ENCODE measurements at regions not wholly inside any gene's neighbourhood (a gene's known extent, or its start where the extent isn't known, plus 50 kb on each side); places are given as distances from the start of the nearest gene placed in this dataset.

- no peak for DNase-seq (ENCODE audit: low read depth, low spot score)
These were observed 235.8 kb upstream of the NLRP1 start for GRCh38 chr17:5819921-5820685.

DNA sequence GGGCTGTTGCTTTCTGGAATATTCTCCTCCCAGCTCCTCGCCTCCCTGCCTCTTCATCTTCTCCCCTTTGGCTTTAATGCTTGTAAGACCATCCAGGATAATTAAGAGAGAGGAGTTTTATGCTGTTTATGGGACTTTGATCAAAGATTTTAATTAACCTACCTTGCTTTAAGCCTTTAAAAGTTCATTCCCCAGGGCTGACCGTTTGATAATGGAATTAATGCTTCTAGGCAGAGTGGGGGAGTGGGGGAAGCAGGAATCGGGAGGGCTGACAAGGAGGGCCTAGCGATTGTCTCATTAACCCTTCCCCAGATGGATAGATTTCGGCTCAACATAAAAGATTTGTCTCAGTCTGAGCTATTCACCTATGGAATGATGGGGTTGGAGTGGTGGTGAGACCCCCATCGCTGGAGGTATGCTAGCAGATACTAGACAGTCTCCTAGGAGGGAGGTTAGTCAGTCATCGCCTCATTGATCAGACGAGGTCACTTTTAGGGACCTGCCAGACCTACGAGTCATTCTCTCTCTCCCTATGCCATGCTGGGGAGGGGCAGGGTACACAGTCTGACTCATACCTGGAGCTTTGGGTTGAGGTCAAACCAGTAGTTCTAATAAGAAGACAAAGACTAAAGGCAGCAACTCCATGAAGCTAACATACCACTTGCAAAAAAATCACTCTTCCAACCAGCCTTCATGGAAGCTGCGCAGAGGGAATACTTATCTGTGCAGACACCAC, 236.6 kb upstream of the NLRP1 start:
- DNase-seq (ENCODE audit: low read depth, low spot score): no peak

DNA sequence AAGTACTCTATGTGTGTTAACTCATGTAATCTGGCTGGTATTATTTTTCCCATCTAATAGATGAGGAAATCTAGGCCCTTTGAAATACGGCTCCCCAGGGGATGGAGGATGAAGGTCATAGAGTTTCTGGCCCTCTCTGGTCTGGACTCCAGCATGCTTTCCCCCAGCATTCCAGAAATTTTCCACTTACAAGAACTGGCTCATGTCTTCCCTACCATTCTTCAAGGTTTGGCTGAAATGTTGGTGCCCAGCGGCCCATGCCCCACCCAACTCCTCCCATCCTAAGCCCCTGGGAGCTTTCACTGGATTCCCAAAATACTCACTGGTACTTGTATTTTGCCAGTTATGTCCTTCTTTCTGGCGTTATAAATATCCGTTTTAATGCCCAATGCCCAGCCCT, 237.5 kb upstream of the NLRP1 start:
- DNase-seq (ENCODE audit: low read depth, low spot score): no peak

- DNase-seq (ENCODE audit: low read depth, low spot score): no peak
These were observed 238.2 kb upstream of the NLRP1 start for GRCh38 chr17:5822281-5823060.

DNA sequence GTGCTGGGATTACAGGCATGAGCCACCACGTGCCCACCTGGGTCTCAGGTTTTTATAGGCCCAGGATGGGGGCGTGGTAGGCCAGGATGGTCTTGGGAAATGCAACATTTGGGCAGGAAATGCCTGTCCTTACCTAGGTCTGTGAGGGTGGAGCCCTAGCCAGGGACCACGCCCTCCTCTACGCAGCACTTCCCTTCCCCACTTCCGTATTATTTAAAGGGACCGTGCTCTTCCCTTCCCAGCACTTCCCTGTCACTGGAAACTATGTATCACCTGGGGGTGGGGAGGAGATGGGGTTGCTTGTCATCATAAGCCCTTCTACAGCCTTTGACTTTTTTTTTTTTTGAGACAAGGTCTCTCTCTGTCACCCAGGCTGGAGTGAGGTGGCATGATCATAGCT, 238.9 kb upstream of the NLRP1 start:
- DNase-seq (ENCODE audit: low read depth, low spot score): no peak

- DNase-seq (ENCODE audit: low read depth, low spot score): no peak
These were observed 241.5 kb upstream of the NLRP1 start for GRCh38 chr17:5825717-5826330.

- no peak for DNase-seq (ENCODE audit: low read depth, low spot score)
These were observed 242.1 kb upstream of the NLRP1 start for GRCh38 chr17:5826384-5826783.

DNA sequence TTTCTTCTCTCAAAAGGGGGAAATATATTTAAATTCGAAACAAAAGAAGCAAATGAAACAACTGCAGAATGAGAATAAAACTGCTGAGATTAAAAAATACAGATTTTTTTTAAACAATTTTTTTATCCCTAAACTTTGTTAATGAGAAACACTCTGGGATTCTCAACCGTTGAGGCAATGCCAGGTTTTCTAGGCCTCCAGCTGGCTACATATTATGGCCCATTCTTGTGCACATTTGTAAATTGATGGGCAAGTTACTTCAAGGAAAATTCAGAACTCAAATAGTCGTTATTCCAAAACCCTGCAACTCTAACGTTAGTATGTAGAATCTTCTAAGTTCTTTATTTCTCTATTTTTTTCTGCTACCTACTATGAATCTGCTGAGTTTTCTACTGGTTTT, 239.3 kb upstream of the WSCD1 start:
- DNase-seq (ENCODE audit: low read depth, low spot score): no peak

DNA sequence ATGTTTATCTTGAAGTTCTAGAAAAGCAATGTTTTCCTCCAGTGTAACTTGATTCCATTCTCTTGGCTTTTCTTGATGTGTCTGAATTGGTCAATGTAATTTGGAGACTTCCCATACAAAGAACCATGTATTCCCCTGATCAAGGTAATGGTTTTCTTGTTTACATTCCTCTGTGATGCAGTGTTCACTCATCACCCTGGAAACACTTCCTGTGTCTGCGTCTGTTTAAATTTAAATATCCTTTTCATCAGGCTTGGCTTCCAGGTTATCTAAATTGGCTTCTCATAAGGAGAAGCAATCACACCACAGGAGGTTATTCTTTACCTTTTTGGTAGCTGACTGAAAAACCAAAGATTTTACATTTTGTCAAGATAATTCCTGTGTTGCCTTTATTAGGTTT, 237.3 kb upstream of the WSCD1 start:
- DNase-seq (ENCODE audit: low read depth, low spot score): no peak

- DNase-seq (ENCODE audit: low read depth, low spot score): no peak
These were observed 233.1 kb upstream of the WSCD1 start for GRCh38 chr17:5837055-5837491.

GRCh38 chr17:5838661-5839300, 231.4 kb upstream of the WSCD1 start:
- DNase-seq (ENCODE audit: low read depth, low spot score): no peak

GRCh38 chr17:5840811-5841446, 229.2 kb upstream of the WSCD1 start:
- no peak for DNase-seq (ENCODE audit: low read depth, low spot score)

GRCh38 chr17:5841862-5842261, 228.3 kb upstream of the WSCD1 start:
- DNase-seq (ENCODE audit: low read depth, low spot score): no peak

DNA sequence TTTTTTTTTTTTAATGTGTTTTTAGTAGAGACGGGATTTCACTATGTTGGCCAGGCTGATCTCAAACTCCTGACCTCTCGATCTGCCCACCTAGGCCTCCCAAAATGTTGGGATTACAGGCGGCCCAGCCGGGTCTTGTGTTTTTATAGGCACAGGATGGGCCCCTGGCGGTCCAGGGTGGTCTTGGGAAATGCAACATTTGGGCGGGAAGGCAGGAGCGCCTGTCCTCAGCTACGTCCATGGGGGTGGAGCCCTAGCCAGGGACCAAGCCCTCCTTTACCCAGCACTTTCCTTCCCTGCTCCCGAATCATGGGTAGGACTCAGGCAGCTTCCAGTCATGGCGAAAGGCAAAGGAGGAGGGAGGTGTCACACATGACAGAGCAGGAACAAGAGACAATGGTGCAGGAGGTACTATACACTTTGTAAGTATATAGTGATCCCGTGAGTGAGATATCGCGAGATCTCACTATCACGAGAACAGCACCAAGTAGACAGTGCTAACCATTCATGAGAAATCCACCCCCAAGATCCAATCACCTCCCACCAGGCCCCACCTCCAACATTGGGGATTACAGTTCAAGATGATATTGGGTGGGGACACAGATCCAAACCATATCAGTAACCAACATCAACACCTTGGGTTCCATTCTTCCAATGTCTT, 226.7 kb upstream of the WSCD1 start:
- no peak for DNase-seq (ENCODE audit: low read depth, low spot score)

DNA sequence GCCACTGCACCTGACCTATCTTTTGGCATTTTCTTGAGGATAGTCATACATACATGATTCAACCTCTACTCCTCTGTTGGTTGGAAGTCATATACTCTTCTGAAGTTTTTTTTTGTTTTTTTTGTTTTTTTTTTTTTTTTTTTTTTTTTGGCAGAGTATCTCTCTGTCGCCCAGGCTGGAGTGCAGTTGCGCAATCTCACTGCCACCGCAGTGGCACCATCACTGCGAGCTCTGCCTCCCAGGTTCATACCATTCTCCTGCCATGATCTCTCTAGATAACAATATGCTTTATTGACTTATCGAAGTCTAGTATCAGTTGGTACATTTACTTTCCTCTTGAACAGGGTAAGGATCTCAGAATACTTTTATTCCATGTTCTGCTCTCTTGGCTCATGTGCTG, 224.2 kb upstream of the WSCD1 start:
- no peak for DNase-seq (ENCODE audit: low read depth, low spot score)

GRCh38 chr17:5854871-5855554, 215.2 kb upstream of the WSCD1 start:
- no peak for DNase-seq (ENCODE audit: low read depth, low spot score)

DNA sequence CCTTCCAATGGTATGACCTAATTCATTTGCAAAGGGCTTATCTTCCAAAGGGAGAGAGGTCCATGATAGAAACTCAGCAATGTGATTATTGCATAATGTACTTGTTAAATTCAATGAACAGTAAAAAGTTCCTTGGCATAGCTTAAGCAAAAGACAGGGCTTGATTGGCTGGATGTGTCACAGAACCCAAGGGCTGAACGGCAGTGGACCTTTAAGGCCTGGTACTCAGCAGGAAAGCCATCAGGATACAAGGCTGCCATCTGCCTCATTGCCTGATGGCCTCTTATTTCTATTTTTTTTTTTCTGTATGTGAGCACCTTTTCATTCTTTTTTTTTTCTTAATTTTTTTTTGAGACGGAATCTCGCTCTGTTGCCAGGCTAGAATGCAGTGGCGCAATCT, 208.9 kb upstream of the WSCD1 start:
- DNase-seq (ENCODE audit: low read depth, low spot score): no peak

- no peak for DNase-seq (ENCODE audit: low read depth, low spot score)
These were observed 208.3 kb upstream of the WSCD1 start for GRCh38 chr17:5861854-5862253.

GRCh38 chr17:5862395-5862794, 207.8 kb upstream of the WSCD1 start:
- DNase-seq (ENCODE audit: low read depth, low spot score): no peak
